ENCODE measurements at regions not wholly inside any gene's neighbourhood (a gene's known extent, or its start where the extent isn't known, plus 50 kb on each side); places are given as distances from the start of the nearest gene placed in this dataset.

GRCh38 chr1:221470000-221470698 is 271.7 kb downstream of the DUSP10 start:
- TF ChIP-seq CTCF (IDR thresholded peaks at IDR 0.05; ENCODE audit: poor library complexity, severe bottlenecking) (no peak), REST (IDR thresholded peaks at IDR 0.05; ENCODE audit: borderline replicate concordance) (no peak), EZH2 (IDR thresholded peaks at IDR 0.05; ENCODE audit: borderline replicate concordance, insufficient read depth, low read length, poor library complexity, severe bottlenecking) (no peak), MXI1 (conservative IDR thresholded peaks at IDR 0.05; ENCODE audit: poor library complexity, severe bottlenecking) (no peak), EP300 (conservative IDR thresholded peaks at IDR 0.05; ENCODE audit: poor library complexity, severe bottlenecking) (no peak), SMC3 (conservative IDR thresholded peaks at IDR 0.05; ENCODE audit: poor library complexity) (no peak)
